Central memory CD4-positive, alpha-beta T cell (primary cell): ENCODE measurements at regions not wholly inside any gene's neighbourhood (a gene's known extent, or its start where the extent isn't known, plus 50 kb on each side); places are given as distances from the start of the nearest gene placed in this dataset.

Experiments used
- DNase-seq: peaks from one replicate; pipeline ENCODE4 v3.0.0; 2022

GRCh38 chr10:6305401-6306321 is 102.9 kb downstream of the PFKFB3 start:
- DNase-seq, result no peak

GRCh38 chr10:6306917-6307316 is 104.2 kb downstream of the PFKFB3 start:
- DNase-seq, result no peak

GRCh38 chr10:6309816-6310215 is 107.1 kb downstream of the PFKFB3 start:
- no peak for DNase-seq

GRCh38 chr10:6310977-6311376 is 108.2 kb downstream of the PFKFB3 start:
- no peak for DNase-seq

GRCh38 chr10:6311700-6312330 is 109.1 kb downstream of the PFKFB3 start:
- no peak for DNase-seq

- DNase-seq, result no peak
These were observed 109.9 kb downstream of the PFKFB3 start for GRCh38 chr10:6312636-6313035.

- no peak for DNase-seq
These were observed 110.6 kb downstream of the PFKFB3 start for GRCh38 chr10:6313111-6313895.

- no peak for DNase-seq
These were observed 112.0 kb downstream of the PFKFB3 start for GRCh38 chr10:6314620-6315205.

GRCh38 chr10:6319119-6319518 is 116.4 kb downstream of the PFKFB3 start:
- DNase-seq, result no peak

GRCh38 chr10:6320320-6321010 is 117.7 kb downstream of the PFKFB3 start:
- DNase-seq, result no peak

GRCh38 chr10:6321880-6322279 is 119.1 kb downstream of the PFKFB3 start:
- DNase-seq, result no peak

GRCh38 chr10:6322805-6323204 is 120.1 kb downstream of the PFKFB3 start:
- no peak for DNase-seq

GRCh38 chr10:6327961-6328698 is 125.4 kb downstream of the PFKFB3 start:
- no peak for DNase-seq

GRCh38 chr10:6328699-6329423 is 126.1 kb downstream of the PFKFB3 start:
- DNase-seq, result no peak

- no peak for DNase-seq
These were observed 130.4 kb downstream of the PFKFB3 start for GRCh38 chr10:6333086-6333485.

GRCh38 chr10:6333973-6334372 is 131.2 kb downstream of the PFKFB3 start:
- no peak for DNase-seq

GRCh38 chr10:6336016-6336415 is 133.3 kb downstream of the PFKFB3 start:
- no peak for DNase-seq

- DNase-seq, result no peak
These were observed 134.7 kb downstream of the PFKFB3 start for GRCh38 chr10:6337382-6337781.

GRCh38 chr10:6338361-6338760 is 135.6 kb downstream of the PFKFB3 start:
- no peak for DNase-seq

GRCh38 chr10:6339891-6340290 is 137.2 kb downstream of the PFKFB3 start:
- DNase-seq, result no peak
